Esophagus squamous epithelium (tissue), 4 donors: ENCODE measurements at regions not wholly inside any gene's neighbourhood (a gene's known extent, or its start where the extent isn't known, plus 50 kb on each side); places are given as distances from the start of the nearest gene placed in this dataset.

Experiments
- CTCF ChIP-seq, 6 experiments: fragments of 450-650 bp in 4 of 6; fragments of 200-600 bp in 2 of 6; sonication (generic) in 2 of 6; IDR thresholded peaks; one replicate each; pipeline ENCODE4 v1.5.1; 2016 to 2019; ENCODE audit warnings: antibody characterized with exemption in 6 of 6, mild to moderate bottlenecking in 4 of 6, moderate library complexity in 4 of 6
- POLR2A ChIP-seq, 4 donors: fragments of 450-650 bp; IDR thresholded peaks; one replicate each; pipeline ENCODE4 v1.6.1; 2017; ENCODE audit warnings: antibody characterized with exemption in 4 of 4, mild to moderate bottlenecking in 4 of 4, moderate library complexity in 3 of 4

GRCh38 chr6:104638841-104639290, 220.9 kb downstream of the HACE1 start:
- TF ChIP-seq CTCF (IDR thresholded peaks at IDR 0.05): no peak
- TF ChIP-seq POLR2A (IDR thresholded peaks at IDR 0.05): no peak
